Inflammatory macrophage (primary cell): ENCODE measurements at regions not wholly inside any gene's neighbourhood (a gene's known extent, or its start where the extent isn't known, plus 50 kb on each side); places are given as distances from the start of the nearest gene placed in this dataset.
"Not testable (repeated sequence)": the region's sequence is repeated elsewhere in the genome, so short reads cannot be mapped to it uniquely, and the experiment has no call there.

Source experiments
- DNase-seq, 2 donors: peaks; one replicate each; pipeline ENCODE4 v3.0.0-alpha.2; 2020 to 2022

DNA sequence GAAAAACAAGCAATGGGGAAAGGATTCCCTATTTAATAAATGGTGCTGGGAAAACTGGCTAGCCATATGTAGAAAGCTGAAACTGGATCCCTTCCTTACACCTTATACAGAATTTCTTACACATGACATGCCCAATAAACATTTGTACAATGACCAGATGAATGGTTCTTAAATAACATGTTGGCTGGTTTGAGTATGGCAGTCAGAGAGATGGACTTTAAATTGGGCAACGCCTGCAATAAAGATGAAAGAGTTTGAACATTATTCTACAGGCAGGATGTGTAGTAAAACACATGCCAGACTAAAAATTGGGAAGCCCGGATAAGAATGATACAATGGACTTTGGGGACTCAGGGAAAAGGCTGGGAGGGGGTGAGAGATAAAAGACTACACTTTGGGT is 360.6 kb upstream of the KITLG start:
- DNase-seq = no peak

DNA sequence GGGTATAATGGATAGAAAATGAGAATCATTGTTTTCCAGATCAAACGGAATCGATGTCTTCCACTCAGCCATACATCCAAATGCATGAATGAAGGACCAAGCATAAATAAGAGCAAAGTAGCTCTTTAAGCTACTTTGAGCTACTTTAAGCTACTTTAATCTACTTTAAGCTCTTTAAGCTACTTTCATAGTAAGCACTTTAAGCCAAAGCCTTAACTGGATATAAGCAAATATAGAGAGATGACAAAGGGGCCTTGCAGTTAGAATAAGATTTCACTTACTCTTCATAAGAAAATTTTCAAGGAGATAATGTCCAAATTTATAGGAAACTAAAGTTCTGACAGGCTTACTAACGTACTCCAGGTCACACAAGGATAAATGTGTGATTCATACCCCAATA is 355.6 kb upstream of the KITLG start:
- DNase-seq = no peak

DNA sequence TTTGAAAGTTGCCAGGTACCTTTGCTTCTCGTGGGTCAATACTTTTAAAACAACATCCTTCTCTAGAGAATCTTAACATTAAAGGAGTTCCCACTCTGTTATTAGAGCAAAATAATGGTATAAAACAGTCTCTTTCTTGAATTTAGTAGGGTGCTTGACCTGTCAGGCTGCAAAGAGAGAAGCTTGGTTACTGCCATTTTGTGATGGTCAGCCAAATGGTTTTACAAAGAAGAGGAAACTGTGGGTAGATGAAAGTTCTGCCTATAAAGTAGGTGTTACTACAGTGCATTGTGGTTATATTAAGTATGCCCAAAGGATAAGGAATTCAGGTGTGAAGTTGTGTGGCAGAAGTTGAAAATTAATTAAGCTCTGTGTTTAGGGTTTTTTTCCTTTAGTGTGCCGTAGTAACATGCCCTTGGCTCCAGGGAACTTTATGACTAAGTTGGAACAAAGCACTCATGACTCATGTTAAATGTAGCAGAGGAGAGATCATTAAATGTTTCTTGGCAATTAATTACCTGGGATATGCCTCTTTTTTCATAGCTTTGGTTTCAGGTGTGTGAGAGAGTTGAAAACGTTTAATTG is 354.0 kb upstream of the KITLG start:
- DNase-seq = no peak

DNA sequence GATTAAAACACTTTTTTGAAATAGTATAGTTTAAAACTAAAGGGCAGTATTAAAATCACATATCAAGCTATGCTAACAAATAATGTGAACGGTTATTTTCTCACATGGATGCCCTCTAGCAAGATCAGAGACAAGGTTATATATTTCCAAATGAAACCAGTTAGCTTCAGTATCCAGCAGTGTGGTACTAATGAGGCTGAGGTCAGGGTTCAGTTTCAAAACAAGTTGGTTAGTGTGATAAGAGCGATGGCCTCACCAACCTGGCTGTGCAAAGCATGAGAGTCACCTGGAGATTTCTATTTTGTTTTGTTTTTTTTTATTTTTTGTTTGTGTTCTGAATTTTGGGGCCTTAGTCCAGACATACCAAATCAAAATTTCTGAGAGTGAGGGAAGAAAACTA is 352.2 kb upstream of the KITLG start:
- no peak for DNase-seq

DNA sequence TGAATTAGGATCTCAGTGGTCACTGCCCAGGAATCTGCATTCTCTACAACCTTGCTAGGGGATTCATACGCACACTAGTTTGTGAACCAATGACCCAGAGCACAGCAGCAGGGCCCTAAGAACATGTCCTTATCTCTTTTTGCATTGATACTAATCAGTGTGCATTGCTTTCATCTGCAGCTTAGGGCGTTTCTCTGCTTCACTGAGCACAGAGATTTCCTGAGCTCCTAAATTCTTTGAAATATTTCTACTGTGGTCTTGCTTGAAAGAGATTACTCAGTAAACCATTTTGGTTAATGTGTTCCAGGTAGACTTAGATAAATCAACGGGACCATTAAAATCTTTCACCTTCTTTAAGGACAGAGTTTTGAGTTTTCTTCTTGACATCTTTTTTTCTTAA is 351.3 kb upstream of the KITLG start:
- no peak for DNase-seq

DNA sequence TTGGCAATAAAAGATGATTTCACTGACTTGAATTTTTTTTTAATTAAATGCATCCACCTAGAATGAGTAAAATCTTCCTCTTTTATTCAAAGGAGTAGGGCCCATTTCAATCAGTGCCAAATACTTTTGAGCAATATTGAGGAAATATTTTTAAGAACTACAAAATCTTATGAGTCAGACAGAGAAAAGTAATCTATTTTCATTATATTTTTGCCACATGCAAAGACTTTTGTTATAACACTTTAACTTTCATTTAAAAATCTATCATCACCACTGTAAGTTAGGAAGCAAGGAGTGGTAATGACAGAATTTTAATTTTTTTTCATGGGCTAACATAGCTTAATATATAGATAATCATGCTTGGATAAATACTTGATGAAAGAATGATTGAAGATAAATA is 345.2 kb upstream of the KITLG start:
- no peak for DNase-seq

DNA sequence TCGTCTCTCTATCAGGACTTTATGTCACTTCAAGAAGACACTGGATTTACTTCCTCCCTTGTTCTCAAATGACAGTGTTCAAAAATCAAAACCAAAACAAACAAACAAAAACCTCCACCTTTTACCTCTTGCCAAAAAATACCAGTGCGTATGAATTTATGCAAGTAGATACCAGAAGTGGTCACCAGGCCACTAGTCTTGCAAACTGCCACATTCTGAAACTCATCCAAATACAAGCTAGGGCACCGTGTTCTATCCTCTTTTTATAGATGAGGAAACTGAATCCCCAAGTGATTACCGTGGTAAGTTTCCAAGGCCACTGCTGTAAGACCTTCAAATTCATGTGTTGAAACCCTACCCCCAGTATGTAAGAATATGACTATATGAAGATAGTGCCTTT is 343.9 kb upstream of the KITLG start:
- DNase-seq = no peak

DNA sequence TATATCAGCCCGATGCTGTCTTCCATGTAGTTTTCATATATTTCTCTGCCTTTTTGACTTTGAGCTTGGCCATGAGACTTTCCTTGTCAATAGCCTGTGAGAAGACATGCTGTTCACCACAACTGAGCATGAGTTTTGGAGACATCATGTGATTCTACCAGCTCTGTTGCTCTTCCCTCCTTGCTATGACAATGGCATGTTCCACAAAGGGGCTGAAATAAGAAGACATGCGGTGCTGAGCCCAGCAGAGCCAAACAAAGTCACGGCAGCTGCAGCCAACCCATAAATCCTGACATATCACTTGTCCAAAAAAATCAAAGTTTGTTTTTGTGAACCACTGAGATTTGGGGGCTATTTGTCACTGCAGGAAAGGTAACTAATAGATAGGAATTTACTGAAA is 343.4 kb upstream of the KITLG start:
- no peak for DNase-seq

DNA sequence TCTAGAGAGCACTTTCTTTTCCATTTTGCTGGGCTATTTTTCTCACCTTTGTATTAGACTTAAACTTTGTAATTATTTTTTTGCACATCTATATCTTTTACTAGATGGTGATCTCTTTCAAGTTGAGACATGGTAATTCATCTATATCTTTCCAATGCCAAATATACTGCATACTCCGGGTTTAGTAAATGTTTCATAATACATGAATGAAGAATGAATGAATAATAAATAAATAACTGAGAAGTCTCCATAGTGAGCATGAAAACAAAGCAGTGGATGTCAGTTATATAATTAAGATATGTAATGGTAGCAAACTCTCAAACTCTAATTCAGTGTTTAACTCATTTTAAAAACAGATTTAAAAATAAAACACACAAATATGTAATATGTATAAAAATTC is 342.5 kb upstream of the KITLG start:
- no peak for DNase-seq

DNA sequence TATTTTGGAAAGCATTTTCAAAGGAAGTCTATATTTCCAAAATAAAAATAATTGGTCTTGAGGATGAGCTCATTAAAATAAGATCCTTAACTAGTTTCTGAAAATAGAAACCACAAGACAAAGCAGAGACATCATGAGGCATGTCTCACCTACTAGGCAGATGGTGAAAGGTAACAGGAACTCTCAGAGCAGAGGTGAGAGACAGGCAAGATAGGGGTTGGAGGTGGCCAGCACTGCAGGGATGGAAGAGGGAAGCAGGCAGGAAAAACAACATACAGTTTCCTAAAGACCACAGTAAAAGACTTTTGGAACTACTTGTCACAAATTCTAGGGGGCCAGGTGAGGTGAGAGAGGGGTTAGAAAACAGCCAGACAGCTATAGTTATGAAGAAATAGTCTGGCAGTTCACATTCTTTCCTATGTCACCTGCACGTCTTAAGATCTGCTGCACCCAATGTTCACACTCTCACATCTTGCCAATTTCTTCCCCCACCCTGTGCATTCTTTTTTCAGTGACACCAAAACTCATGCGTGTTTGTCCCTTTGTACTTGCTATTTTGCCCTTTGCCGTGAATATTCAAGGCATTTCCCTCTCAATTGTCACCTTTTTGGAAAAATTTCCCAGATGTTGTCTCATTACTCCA is 341.7 kb upstream of the KITLG start:
- no peak for DNase-seq

DNA sequence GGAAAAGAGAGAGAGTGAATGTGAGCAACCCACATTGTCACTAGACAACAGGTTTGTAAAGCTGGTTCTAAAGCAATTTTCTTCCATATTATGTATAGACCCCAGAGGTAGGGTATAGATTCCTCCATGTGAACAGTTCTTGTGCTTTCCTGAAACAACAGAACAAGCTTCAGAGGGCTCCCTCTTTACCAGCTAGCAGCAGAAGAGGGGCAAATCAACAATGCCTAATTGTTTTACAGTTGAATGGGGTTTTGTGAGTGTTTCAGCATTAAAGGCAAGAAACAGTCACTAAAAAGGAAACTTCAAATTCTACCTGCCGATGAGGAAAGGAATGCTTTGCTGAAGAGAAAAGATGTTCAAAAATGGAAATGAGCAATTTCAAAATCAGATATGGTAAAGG is 341.2 kb upstream of the KITLG start:
- DNase-seq = no peak

DNA sequence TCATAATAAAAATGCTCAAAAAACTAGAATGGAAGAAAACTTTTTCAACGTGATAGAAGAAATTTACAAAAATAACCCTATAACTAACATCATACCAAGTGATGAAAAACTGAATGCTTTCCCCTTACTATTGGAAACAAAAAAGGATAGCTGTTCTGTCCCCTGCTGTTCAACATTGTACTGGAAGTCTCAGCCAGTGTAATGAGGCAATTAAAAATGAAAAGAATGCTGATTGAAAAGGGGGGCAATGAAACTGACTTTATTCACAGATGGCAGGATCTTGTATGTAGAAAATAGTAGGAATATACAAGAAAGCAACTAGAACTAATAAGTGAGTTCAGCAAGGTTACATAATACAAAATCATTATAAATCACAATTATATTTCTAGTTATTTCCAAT is 337.9 kb upstream of the KITLG start:
- no peak for DNase-seq

DNA sequence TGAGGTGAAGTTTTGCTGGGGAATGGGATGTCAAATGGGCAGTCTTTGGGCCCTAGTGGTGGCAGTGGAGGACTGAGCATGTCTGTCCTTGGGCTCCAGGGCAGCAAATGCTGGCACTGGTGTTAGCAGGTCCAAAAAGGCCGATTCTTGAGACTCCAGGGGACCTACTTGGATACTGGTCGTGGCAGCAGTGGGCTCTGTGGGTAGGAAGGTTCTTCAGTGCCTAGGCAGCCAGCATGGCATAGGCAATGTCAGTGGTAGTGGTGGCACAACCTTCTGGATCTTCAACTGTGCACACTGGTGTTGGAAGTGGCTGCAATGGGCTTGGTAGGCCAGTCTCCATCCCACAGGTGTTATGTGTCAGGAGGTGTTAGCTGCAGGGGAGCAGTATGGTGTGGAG is 334.7 kb upstream of the KITLG start:
- DNase-seq = no peak

DNA sequence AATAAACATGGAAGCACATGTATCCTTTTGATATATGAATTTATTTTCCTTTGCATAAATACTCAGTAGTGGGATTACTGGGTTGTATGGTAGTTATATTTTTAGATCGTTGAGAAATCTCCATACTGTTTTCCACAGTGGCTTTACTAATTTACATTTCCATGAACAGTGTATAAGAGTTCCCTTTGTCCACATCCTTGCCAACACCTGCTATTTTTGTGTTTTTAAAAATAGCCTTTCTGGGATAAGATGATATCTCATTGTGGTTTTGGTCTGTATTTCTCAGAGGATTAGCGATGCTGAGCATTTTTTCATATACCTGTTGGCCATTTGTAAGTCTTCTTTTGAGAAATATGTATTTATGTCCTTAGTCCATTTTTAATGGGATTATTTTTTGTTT is 329.2 kb upstream of the KITLG start:
- no peak for DNase-seq

DNA sequence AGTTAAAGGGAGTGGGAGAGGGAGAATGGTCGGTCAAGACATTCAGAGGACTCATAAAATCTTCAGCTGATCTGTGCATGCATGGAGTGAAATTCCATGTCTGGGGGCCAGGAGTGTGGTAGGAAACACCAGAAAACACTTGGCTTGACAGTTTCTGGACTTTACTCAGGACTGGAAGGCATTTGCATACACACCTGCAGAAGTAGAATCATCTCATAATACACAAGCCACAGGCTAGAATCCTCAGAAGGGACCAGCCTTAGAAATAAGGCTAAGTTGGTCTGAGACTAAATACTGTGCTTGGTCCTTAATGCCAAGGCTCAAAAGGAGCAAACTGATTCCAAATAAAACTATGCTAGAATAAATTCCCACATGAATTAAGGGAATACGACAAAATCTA is 328.1 kb upstream of the KITLG start:
- DNase-seq = no peak

DNA sequence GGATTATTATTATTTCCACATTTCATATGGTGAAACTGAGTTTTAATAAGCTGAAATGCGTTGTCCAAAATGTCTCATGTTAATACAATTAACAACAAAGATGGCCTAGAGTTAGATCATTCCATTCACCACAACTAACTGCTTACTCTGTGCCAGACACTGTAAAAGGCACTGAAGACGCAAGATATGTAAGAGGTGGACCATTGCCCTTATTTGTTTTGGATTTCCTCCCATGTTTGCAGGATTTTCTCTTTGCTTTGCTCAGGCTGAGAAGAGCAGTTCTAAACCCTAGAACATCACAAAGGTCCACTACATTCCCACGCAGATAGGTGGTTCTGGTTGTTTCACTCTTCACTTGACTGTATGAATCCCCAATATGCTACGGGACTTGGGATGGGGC is 324.4 kb upstream of the KITLG start:
- DNase-seq = no peak

DNA sequence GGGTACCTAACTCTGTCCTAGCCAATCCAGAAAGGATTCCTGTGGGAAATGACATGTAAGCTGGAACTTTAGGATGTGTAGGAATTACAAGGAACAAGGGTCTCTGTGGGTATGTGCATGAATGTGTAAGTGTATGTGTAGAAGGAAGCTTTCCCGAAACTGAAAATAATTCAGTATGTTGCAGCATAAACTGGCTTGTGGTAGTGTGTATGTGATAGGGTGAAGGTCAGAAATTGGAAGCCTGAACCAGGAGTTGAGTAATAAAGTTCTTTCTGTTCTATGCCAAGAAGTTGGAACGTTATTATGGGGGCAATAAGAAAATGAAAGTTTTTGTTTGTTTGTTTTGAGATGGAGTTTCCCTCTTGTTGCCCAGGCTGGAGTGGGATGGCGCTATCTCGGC is 323.1 kb upstream of the KITLG start:
- no peak for DNase-seq

DNA sequence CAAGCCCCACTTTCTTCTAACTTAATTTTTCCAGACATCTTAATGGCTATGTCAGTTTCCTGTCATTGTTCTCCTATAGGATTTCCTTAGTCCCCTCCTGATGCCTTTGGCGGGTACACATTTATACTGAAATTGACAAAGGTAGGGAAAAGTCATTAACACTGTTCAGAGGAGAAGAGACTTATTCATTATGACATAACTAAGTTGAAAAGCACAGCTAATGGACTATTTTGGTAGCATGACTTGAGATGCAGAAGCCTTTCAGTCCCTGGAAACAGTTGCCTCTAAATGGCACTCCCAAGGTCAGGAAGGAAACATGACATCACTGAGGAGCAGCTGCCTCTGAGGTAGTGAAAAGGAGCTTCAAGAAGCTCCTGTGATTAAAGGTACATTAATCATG is 317.5 kb upstream of the KITLG start:
- DNase-seq = no peak

DNA sequence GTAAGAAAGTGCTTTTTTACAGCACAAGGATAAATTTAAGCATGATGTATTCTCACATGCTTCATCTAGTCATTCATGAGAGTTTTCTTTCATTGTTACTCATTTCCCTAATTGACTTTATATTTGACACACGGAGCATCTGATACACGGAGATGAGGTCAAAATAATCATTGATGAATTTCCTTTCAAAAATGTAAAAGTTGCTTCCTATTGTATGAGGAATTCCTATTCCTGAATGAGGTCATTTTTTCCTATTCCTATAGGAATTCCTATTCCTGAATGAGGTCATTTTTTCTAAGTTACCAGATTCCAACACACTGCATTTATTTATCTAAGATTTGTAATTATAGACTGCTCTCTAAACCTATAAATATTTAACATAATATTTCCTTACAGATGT is 316.7 kb upstream of the KITLG start:
- no peak for DNase-seq

DNA sequence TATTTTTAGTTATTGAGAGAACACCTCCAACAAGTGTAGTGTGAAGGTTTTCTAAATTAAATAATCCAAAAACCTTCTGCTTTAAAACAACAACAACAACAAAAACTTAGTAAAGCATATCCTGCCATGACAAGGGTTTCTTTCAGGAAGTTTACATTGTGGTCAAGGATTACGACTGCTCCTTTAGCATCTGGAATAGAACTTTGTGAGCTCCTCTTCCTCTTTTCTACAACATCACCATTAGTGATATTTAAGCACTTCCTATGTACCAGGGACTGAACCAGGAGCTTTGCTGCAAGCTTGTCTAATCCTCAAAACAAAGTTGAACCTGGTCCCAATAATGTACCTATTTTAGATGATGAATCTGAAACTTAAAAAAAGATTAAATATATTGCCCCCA is 315.4 kb upstream of the KITLG start:
- DNase-seq = no peak

DNA sequence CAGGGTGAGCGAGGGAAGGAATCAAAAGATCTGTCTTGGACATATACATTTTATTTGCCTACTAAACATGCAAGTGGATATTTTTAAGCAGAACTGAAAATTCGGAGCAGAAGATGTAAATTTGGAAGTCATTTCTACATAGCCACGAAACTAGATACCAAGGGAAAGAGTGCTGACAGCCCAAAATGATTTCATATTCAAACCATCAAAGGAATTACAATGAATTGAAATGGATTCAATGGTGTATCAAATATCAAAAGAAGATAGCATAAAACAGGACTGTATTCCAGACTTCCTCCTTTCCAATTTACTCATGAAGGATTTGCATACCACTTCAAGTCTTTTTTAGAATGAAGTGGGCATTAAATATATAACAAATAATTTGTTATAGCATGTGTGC is 313.5 kb upstream of the KITLG start:
- no peak for DNase-seq

DNA sequence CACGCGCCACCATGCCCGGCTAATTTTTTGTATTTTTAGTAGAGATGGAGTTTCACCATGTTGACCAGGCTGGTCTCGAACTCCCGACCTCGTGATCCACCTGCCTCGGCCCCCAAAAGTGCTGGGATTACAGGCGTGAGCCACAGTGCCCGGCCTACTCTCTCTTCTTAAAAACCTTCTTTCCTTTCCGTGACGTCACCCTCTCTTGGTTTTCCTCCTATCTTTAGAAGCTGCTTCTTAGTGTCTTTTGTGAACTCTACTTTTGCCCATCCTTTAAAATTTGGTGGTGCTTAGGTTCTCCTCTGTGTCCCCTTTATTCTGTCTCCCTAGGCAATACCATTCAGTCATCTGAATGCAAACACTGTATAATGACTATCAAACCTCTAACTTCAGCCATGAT is 311.2 kb upstream of the KITLG start:
- not testable (repeated sequence) for DNase-seq

DNA sequence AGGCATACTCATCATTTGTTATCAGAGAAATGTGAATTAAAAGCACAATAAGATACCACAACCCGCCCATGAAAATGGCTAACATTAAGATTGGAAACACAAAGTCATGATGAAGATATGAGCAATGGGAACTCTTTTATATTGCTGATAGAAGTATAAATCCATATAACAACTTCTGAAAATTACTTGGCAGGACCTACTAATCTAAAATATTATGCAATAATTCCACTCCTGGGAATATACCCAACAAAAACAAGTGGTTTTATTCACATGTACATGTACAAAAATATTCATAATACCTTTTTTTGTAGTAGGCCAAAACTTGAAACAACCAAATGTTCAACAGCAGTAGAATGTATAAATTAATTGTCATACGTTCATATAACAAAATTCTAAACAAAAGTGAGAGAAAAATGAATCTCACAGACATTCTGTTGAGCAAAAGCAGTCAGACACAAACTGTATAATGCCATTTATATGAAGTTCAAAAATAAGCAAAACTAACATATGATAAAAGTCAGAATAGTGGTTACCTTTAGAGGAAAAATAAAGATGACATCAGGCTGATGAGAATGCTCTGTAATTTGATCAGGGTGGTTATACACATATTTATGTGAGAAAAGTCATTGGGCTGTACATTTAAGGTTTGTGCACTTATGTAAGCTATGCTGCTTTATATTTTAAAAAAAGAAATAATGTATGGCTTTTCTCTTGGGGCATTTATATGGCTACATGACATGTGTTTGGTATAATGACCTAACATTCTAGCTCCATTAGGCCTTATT is 309.2 kb upstream of the KITLG start:
- DNase-seq = no peak

DNA sequence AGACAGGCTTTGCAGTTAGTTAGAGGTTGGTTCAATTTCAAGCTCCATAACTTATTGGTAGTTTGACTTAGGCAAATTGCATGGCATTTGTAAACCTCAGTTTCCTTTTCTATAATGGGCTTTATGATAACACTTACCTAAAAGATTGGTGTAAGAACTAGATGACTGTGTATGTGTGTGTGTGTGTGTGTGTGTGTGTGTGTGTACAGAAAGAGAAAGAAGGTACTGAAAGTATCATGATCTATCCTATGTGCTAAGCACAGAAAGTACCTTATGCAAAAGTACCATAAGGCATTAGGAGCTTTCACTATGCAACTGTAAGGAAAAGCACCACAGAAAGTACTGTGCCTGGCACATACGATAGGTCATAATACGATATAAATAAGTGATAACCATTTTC is 304.3 kb upstream of the KITLG start:
- DNase-seq = no peak

DNA sequence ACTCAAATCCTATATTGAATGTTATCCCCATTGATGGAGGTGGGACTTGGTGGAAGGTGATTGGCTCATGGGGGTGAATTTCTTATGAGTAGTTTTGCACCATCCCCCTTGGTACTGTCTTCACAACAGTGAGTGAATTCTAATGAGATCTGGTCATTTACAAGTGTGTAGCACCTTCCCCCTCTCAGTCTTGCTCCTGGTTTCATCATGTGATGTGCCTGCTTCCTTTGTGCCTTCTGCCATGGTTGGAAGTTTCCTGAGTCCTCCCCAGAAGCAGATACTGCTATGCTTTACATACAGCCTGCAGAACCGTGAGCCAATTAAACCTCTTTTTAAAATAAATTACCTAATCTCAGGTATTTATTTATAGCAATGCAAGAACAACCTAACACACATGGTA is 302.4 kb upstream of the KITLG start:
- DNase-seq = no peak
